ENCODE measurements at regions not wholly inside any gene's neighbourhood (a gene's known extent, or its start where the extent isn't known, plus 50 kb on each side); places are given as distances from the start of the nearest gene placed in this dataset.

- no peak for DNase-seq (ENCODE audit: low read depth)
- no peak for TF ChIP-seq CTCF (conservative IDR thresholded peaks at IDR 0.05; ENCODE audit: control insufficient read depth, insufficient read depth, low read depth, low read length)
- H3K4me3 ChIP-seq (ENCODE audit: control insufficient read depth, low read depth, low read length): no peak overlapping the region
Observed at GRCh38 chr12:116339062-116339461, 61.6 kb upstream of the MED13L start.

GRCh38 chr12:116339800-116340371, 62.4 kb upstream of the MED13L start:
- peak; percentile 70 for DNase-seq (ENCODE audit: low read depth)

GRCh38 chr12:116343331-116343884, 65.9 kb upstream of the MED13L start:
- H3K4me3 ChIP-seq (ENCODE audit: control insufficient read depth, low read depth, low read length): no peak overlapping the region
- no peak for TF ChIP-seq CTCF (conservative IDR thresholded peaks at IDR 0.05; ENCODE audit: control insufficient read depth, insufficient read depth, low read depth, low read length)
- DNase-seq (ENCODE audit: low read depth): no peak

More at GRCh38 chr12:116339800-116340371, 62.4 kb upstream of the MED13L start:
- H3K4me3 ChIP-seq (ENCODE audit: control insufficient read depth, low read depth, low read length): no peak overlapping the region
- TF ChIP-seq CTCF (conservative IDR thresholded peaks at IDR 0.05; ENCODE audit: control insufficient read depth, insufficient read depth, low read depth, low read length): no peak

GRCh38 chr12:116346222-116346621, 68.7 kb upstream of the MED13L start:
- no peak overlapping the region for H3K4me3 ChIP-seq (ENCODE audit: control insufficient read depth, low read depth, low read length)
- no peak for DNase-seq (ENCODE audit: low read depth)
- no peak for TF ChIP-seq CTCF (conservative IDR thresholded peaks at IDR 0.05; ENCODE audit: control insufficient read depth, insufficient read depth, low read depth, low read length)

- no peak overlapping the region for H3K4me3 ChIP-seq (ENCODE audit: control insufficient read depth, low read depth, low read length)
- peak; percentile 90 for DNase-seq (ENCODE audit: low read depth)
- TF ChIP-seq CTCF (conservative IDR thresholded peaks at IDR 0.05; ENCODE audit: control insufficient read depth, insufficient read depth, low read depth, low read length): no peak
Observed at GRCh38 chr12:116346741-116347140, 69.2 kb upstream of the MED13L start.

- H3K4me3 ChIP-seq (ENCODE audit: control insufficient read depth, low read depth, low read length): no peak overlapping the region
- no peak for DNase-seq (ENCODE audit: low read depth)
- no peak for TF ChIP-seq CTCF (conservative IDR thresholded peaks at IDR 0.05; ENCODE audit: control insufficient read depth, insufficient read depth, low read depth, low read length)
Observed at GRCh38 chr12:116347265-116347664, 69.8 kb upstream of the MED13L start.

Measured in fibroblast of mammary gland (primary cell).